ENCODE measurements at regions not wholly inside any gene's neighbourhood (a gene's known extent, or its start where the extent isn't known, plus 50 kb on each side); places are given as distances from the start of the nearest gene placed in this dataset.
"Not testable (repeated sequence)": the region's sequence is repeated elsewhere in the genome, so short reads cannot be mapped to it uniquely, and the experiment has no call there.

- 31 to 43% methylated on average over 3 of the region's 3 CpGs for WGBS, 2 donors
- intact Hi-C loops (cut with DNase I), result loop anchor here in 1 of 10 donors (5.0 kb wide), 1 partner anchor 101 kb away; the partner anchor contains the start of gene DPH5
- Histone ChIP-seq H3K4me3 (no peak overlapping the region), H3K27me3 (no peaks in the 10 kb centered on the region), H3K36me3 (no peaks in the 10 kb centered on the region), H3K4me1 (peaks cover 0 to 15% (median 8%) of the 10 kb centered on the region in 9 donors), H3K9me3 (no peaks in the 10 kb centered on the region), H3K27ac (peak overlapping the region in 2 of 10 donors; percentile 10 to 49)
- no peak for DNase-seq
- ATAC-seq, result peak in 6 of 8 donors; percentile 29 to 77 (median 47)
- TF ChIP-seq CTCF (IDR thresholded peaks at IDR 0.05), result no peak
Measured at GRCh38 chr1:101128211-101128727, 102.7 kb upstream of the DPH5 start.

DNA sequence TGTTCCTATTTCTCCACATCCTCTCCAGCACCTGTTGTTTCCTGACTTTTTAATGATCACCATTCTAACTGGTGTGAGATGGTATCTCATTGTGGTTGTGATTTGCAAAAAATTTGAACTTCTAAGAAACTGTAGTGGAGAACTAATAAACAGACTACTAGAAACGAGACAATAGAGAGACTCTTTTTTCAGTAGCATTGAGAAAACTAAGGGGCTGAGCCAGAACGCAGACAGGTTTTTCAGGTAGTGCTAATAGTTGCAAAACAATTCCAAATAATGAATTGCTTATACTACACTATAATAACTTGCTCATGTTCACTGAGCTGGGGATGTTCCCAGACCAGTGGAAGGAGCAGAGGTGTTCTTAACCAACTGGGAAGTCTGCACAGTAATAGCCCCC lies 98.8 kb upstream of the DPH5 start:
- intact Hi-C loops (cut with DNase I), result no loop called here
- ATAC-seq, result no peak
- DNase-seq, result no peak
- Histone ChIP-seq H3K9me3 (no peaks in the 10 kb centered on the region), H3K4me3 (no peak overlapping the region), H3K36me3 (no peaks in the 10 kb centered on the region), H3K27ac (no peak overlapping the region), H3K27me3 (no peaks in the 10 kb centered on the region), H3K4me1 (peaks cover 0 to 19% (median 8%) of the 10 kb centered on the region in 9 donors)
- 95% methylated on average over 2 of the region's 2 CpGs for WGBS, 2 donors
- TF ChIP-seq CTCF (IDR thresholded peaks at IDR 0.05), result no peak

DNA sequence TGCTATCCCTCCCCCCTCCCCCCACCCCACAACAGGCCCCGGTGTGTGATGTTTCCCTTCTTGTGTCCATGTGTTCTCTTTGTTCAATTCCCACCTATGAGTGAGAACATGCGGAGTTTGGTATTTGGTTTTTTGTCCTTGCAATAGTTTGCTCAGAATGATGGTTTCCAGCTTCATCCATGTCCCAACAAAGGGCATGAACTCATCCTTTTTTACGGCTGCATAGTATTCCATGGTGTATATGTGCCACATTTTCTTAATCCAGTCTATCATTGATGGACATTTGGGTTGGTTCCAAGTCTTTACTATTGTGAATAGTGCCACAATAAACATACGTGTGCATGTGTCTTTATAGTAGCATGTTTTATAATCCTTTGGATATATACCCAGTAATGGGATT lies 98.3 kb upstream of the DPH5 start:
- DNase-seq; H3K36me3 ChIP-seq; intact Hi-C loops (cut with DNase I); H3K27me3 ChIP-seq; H3K9me3 ChIP-seq; ATAC-seq; H3K27ac ChIP-seq; H3K4me3 ChIP-seq: not testable (repeated sequence)
- 91 to 97% methylated on average over 4 of the region's 4 CpGs for WGBS, 2 donors
- peaks cover 0 to 19% (median 8%) of the 10 kb centered on the region in 9 donors for H3K4me1 ChIP-seq

DNA sequence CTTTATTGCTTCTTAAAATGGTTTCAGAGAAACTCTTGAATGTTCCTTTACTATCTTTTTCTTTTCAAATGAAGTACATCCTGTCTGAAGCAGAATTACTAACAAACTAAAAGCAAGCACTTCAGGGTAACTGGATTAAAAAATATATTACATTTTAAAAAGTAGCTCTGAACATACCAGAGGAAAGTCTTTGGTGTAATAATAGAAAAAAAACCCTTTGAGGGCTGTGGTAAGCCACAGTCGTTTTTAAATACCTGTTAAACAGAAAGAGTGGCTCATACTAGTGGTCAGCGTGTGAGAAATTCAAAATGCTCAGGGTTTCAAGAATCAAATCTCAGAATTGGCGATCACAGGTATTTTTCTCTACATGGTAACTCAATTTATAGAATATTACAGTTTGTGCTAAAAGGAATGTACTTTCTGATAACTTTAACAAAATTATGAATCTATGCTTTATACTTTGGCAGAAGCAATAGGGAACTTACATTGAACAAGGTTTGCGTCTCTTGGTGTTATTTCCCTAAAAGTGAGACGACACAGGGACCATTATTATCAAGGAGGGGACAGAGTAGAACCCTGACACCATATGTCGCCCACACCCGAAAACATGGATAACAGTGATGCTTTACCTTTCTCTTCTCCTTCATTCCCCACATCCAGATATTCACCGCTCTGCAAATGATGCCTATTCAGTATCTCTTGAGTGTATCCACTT lies 97.0 kb upstream of the DPH5 start:
- H3K9me3 ChIP-seq, result no peaks in the 10 kb centered on the region
- no peak overlapping the region for H3K4me3 ChIP-seq
- no peaks in the 10 kb centered on the region for H3K36me3 ChIP-seq
- ATAC-seq (no peak), DNase-seq (no peak)
- TF ChIP-seq CTCF (IDR thresholded peaks at IDR 0.05), result no peak
- H3K4me1 ChIP-seq, result peaks cover 0 to 6% (median 0%) of the 10 kb centered on the region in 9 donors
- H3K27me3 ChIP-seq, result no peaks in the 10 kb centered on the region
- H3K27ac ChIP-seq, result no peak overlapping the region
- intact Hi-C loops (cut with DNase I), result no loop called here
- WGBS, 2 donors, result 86 to 88% methylated on average over 8 of the region's 8 CpGs

GRCh38 chr1:101121975-101122374 lies 96.4 kb upstream of the DPH5 start:
- WGBS, 2 donors, result 60 to 66% methylated on average over 2 of the region's 2 CpGs
- ATAC-seq (no peak), DNase-seq (no peak)
- H3K9me3 ChIP-seq, result no peaks in the 10 kb centered on the region
- no peaks in the 10 kb centered on the region for H3K36me3 ChIP-seq
- H3K4me3 ChIP-seq, result no peak overlapping the region
- no peaks in the 10 kb centered on the region for H3K27me3 ChIP-seq
- TF ChIP-seq CTCF (IDR thresholded peaks at IDR 0.05), result no peak
- H3K4me1 ChIP-seq, result peaks cover 0 to 4% (median 0%) of the 10 kb centered on the region in 9 donors
- H3K27ac ChIP-seq, result no peak overlapping the region
- intact Hi-C loops (cut with DNase I), result no loop called here

Data from heart right ventricle (tissue), 16 donors.